ENCODE measurements at regions not wholly inside any gene's neighbourhood (a gene's known extent, or its start where the extent isn't known, plus 50 kb on each side); places are given as distances from the start of the nearest gene placed in this dataset.

GRCh38 chr4:164011791-164012190 is 517.3 kb downstream of the TMA16 start:
- Histone ChIP-seq H3K9me3 (ENCODE audit: control insufficient read depth in 4 of 4, low read length in 3 of 4) (no peaks in the 10 kb centered on the region), H3K9ac (ENCODE audit: low read depth in 1 of 2, low read length in 2 of 2) (no peak overlapping the region), H3K36me3 (ENCODE audit: control insufficient read depth in 4 of 4, insufficient read depth in 3 of 4, low read depth in 1 of 4, low read length in 3 of 4) (no peaks in the 10 kb centered on the region), H3K27me3 (ENCODE audit: control insufficient read depth in 4 of 4, insufficient read depth in 4 of 4, low read length in 3 of 4) (no peaks in the 10 kb centered on the region), H3K27ac (ENCODE audit: low read depth in 1 of 2, low read length in 2 of 2) (no peak overlapping the region), H3K4me3 (ENCODE audit: low read depth in 1 of 3, low read length in 3 of 3) (no peak overlapping the region), H3K4me1 (ENCODE audit: control insufficient read depth in 4 of 4, insufficient read depth in 4 of 4, low read length in 3 of 4) (no peaks in the 10 kb centered on the region)
- no peak for DNase-seq (ENCODE audit: low spot score)
- TF ChIP-seq, protein P1, sequence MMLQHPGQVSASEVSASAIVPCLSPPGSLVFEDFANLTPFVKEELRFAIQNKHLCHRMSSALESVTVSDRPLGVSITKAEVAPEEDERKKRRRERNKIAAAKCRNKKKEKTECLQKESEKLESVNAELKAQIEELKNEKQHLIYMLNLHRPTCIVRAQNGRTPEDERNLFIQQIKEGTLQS (IDR thresholded peaks at IDR 0.05), result no peak
- TF ChIP-seq MAX (IDR thresholded peaks at IDR 0.05) (no peak), RAD21 (IDR thresholded peaks at IDR 0.05) (no peak)
- TF ChIP-seq, protein P2, sequence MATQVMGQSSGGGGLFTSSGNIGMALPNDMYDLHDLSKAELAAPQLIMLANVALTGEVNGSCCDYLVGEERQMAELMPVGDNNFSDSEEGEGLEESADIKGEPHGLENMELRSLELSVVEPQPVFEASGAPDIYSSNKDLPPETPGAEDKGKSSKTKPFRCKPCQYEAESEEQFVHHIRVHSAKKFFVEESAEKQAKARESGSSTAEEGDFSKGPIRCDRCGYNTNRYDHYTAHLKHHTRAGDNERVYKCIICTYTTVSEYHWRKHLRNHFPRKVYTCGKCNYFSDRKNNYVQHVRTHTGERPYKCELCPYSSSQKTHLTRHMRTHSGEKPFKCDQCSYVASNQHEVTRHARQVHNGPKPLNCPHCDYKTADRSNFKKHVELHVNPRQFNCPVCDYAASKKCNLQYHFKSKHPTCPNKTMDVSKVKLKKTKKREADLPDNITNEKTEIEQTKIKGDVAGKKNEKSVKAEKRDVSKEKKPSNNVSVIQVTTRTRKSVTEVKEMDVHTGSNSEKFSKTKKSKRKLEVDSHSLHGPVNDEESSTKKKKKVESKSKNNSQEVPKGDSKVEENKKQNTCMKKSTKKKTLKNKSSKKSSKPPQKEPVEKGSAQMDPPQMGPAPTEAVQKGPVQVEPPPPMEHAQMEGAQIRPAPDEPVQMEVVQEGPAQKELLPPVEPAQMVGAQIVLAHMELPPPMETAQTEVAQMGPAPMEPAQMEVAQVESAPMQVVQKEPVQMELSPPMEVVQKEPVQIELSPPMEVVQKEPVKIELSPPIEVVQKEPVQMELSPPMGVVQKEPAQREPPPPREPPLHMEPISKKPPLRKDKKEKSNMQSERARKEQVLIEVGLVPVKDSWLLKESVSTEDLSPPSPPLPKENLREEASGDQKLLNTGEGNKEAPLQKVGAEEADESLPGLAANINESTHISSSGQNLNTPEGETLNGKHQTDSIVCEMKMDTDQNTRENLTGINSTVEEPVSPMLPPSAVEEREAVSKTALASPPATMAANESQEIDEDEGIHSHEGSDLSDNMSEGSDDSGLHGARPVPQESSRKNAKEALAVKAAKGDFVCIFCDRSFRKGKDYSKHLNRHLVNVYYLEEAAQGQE (IDR thresholded peaks at IDR 0.05), result no peak
- 57% methylated on average over 4 of the region's 4 CpGs for WGBS

GRCh38 chr4:164012396-164013027 is 518.0 kb downstream of the TMA16 start:
- H3K9me3 ChIP-seq (ENCODE audit: control insufficient read depth in 4 of 4, low read length in 3 of 4), result no peaks in the 10 kb centered on the region
- WGBS, result 2% methylated on average over 3 of the region's 3 CpGs
- no peaks in the 10 kb centered on the region for H3K36me3 ChIP-seq (ENCODE audit: control insufficient read depth in 4 of 4, insufficient read depth in 3 of 4, low read depth in 1 of 4, low read length in 3 of 4)
- H3K9ac ChIP-seq (ENCODE audit: low read depth in 1 of 2, low read length in 2 of 2), result no peak overlapping the region
- H3K4me1 ChIP-seq (ENCODE audit: control insufficient read depth in 4 of 4, insufficient read depth in 4 of 4, low read length in 3 of 4), result no peaks in the 10 kb centered on the region
- no peak for DNase-seq (ENCODE audit: low spot score)
- H3K27me3 ChIP-seq (ENCODE audit: control insufficient read depth in 4 of 4, insufficient read depth in 4 of 4, low read length in 3 of 4), result no peaks in the 10 kb centered on the region
- H3K4me3 ChIP-seq (ENCODE audit: low read depth in 1 of 3, low read length in 3 of 3), result no peak overlapping the region
- TF ChIP-seq, protein P2 (IDR thresholded peaks at IDR 0.05), result no peak
- TF ChIP-seq MAX (IDR thresholded peaks at IDR 0.05), result no peak
- no peak for TF ChIP-seq FOXA2 (IDR thresholded peaks at IDR 0.05)
- no peak for TF ChIP-seq NR2F2 (IDR thresholded peaks at IDR 0.05)
- TF ChIP-seq, protein P3, sequence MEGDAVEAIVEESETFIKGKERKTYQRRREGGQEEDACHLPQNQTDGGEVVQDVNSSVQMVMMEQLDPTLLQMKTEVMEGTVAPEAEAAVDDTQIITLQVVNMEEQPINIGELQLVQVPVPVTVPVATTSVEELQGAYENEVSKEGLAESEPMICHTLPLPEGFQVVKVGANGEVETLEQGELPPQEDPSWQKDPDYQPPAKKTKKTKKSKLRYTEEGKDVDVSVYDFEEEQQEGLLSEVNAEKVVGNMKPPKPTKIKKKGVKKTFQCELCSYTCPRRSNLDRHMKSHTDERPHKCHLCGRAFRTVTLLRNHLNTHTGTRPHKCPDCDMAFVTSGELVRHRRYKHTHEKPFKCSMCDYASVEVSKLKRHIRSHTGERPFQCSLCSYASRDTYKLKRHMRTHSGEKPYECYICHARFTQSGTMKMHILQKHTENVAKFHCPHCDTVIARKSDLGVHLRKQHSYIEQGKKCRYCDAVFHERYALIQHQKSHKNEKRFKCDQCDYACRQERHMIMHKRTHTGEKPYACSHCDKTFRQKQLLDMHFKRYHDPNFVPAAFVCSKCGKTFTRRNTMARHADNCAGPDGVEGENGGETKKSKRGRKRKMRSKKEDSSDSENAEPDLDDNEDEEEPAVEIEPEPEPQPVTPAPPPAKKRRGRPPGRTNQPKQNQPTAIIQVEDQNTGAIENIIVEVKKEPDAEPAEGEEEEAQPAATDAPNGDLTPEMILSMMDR (IDR thresholded peaks at IDR 0.05; ENCODE audit: low read depth, low read length, missing input control), result no peak
- peak; percentile 9 to 26 for TF ChIP-seq RAD21 (IDR thresholded peaks at IDR 0.05)
- H3K27ac ChIP-seq (ENCODE audit: low read depth in 1 of 2, low read length in 2 of 2), result no peak overlapping the region

Measured in liver (tissue), 8 donors.